WTC11 (cell line): ENCODE measurements at regions not wholly inside any gene's neighbourhood (a gene's known extent, or its start where the extent isn't known, plus 50 kb on each side); places are given as distances from the start of the nearest gene placed in this dataset.

Experiments used
- CREB1 ChIP-seq: sonication (generic); formaldehyde crosslinking; IDR thresholded peaks from 2 replicates; pipeline ENCODE4 v1.8.0; 2023; ENCODE audit warnings: mild to moderate bottlenecking, missing genetic modification reagents
- CTCF ChIP-seq: fragments of 200-600 bp; IDR thresholded peaks from 2 replicates; pipeline ENCODE4 v1.8.0; 2022; ENCODE audit warnings: antibody characterized with exemption
- HMGXB4 ChIP-seq: sonication (generic); formaldehyde crosslinking; IDR thresholded peaks from 2 replicates; pipeline ENCODE4 v1.8.1; 2023; ENCODE audit warnings: mild to moderate bottlenecking, moderate library complexity, missing genetic modification reagents
- JUN ChIP-seq: sonication (generic); formaldehyde crosslinking; IDR thresholded peaks from 2 replicates; pipeline ENCODE4 v1.8.0; 2023; ENCODE audit warnings: mild to moderate bottlenecking, missing genetic modification reagents
- NFYB ChIP-seq: sonication (generic); formaldehyde crosslinking; conservative IDR thresholded peaks from 2 replicates; pipeline ENCODE4 v1.8.0; 2022; ENCODE audit warnings: low read depth, missing genetic modification reagents
- NR2C2 ChIP-seq: sonication (generic); formaldehyde crosslinking; IDR thresholded peaks from 2 replicates; pipeline ENCODE4 v1.8.0; 2022; ENCODE audit warnings: mild to moderate bottlenecking, missing genetic modification reagents
- NR3C1 ChIP-seq: sonication (generic); formaldehyde crosslinking; conservative IDR thresholded peaks from 2 replicates; pipeline ENCODE4 v1.8.1; 2023; ENCODE audit warnings: low read depth, mild to moderate bottlenecking, missing genetic modification reagents
- RORB ChIP-seq: fragments of 250-450 bp; sonication (Bioruptor Pico); IDR thresholded peaks from 2 replicates; pipeline ENCODE4 v1.9.0; 2021; ENCODE audit warnings: mild to moderate bottlenecking
- SP1 ChIP-seq: sonication (generic); formaldehyde crosslinking; conservative IDR thresholded peaks from 2 replicates; pipeline ENCODE4 v1.8.1; 2022; ENCODE audit warnings: missing genetic modification reagents
- USF2 ChIP-seq: sonication (generic); formaldehyde crosslinking; IDR thresholded peaks from 2 replicates; pipeline ENCODE4 v1.8.1; 2023; ENCODE audit warnings: mild to moderate bottlenecking, missing genetic modification reagents, moderate library complexity
- ZNF121 ChIP-seq: sonication (generic); formaldehyde crosslinking; IDR thresholded peaks from 2 replicates; pipeline ENCODE4 v1.8.0; 2023; ENCODE audit warnings: missing genetic modification reagents
- ZNF138 ChIP-seq: sonication (generic); formaldehyde crosslinking; conservative IDR thresholded peaks from 2 replicates; pipeline ENCODE4 v1.8.1; 2022; ENCODE audit warnings: mild to moderate bottlenecking, moderate library complexity, missing genetic modification reagents
- ZNF281 ChIP-seq: sonication (generic); formaldehyde crosslinking; IDR thresholded peaks from 2 replicates; pipeline ENCODE4 v1.8.0; 2023; ENCODE audit warnings: mild to moderate bottlenecking, missing genetic modification reagents
- ZNF532 ChIP-seq: fragments of 250-450 bp; sonication (Bioruptor Pico); IDR thresholded peaks from 2 replicates; pipeline ENCODE4 v1.9.0; 2021; ENCODE audit warnings: mild to moderate bottlenecking, borderline replicate concordance

GRCh38 chr16:54616610-54617009 lies 314.1 kb upstream of the IRX5 start:
- TF ChIP-seq CTCF (no peak), CREB1 (CRISPR knock-in tag) (no peak), NFYB (CRISPR knock-in tag) (no peak), SP1 (CRISPR knock-in tag) (no peak), ZNF138 (no peak), JUN (CRISPR knock-in tag) (no peak), ZNF281 (CRISPR knock-in tag) (no peak), RORB (CRISPR knock-in tag) (no peak), ZNF121 (CRISPR knock-in tag) (no peak), USF2 (CRISPR knock-in tag) (no peak), NR2C2 (CRISPR knock-in tag) (no peak), NR3C1 (CRISPR knock-in tag) (no peak), HMGXB4 (no peak), ZNF532 (CRISPR knock-in tag) (no peak)
